Fibroblast of lung (primary cell): ENCODE measurements at regions not wholly inside any gene's neighbourhood (a gene's known extent, or its start where the extent isn't known, plus 50 kb on each side); places are given as distances from the start of the nearest gene placed in this dataset.

Experiments used
- DNase-seq, 2 donors: peaks; one replicate each; pipeline versions ENCODE4 v3.0.0 to v3.0.0-alpha.2; 2010; ENCODE audit warnings: low read depth in 2 of 2
- H2AFZ ChIP-seq: 2 replicates; pipeline ENCODE4 v1.5.1; 2012; ENCODE audit warnings: low read length, control low read depth, inconsistent platforms
- H3K27ac ChIP-seq: 2 replicates; pipeline ENCODE4 v1.5.1; 2011; ENCODE audit warnings: low read length, control low read depth; ENCODE audit not compliant: insufficient read depth
- H3K27me3 ChIP-seq: 2 replicates; pipeline ENCODE4 v1.5.1; 2011; ENCODE audit warnings: mild to moderate bottlenecking, low read length; ENCODE audit not compliant: control insufficient read depth, insufficient read depth
- H3K36me3 ChIP-seq: 2 replicates; pipeline ENCODE4 v1.5.1; 2011; ENCODE audit warnings: low read length; ENCODE audit not compliant: control insufficient read depth, insufficient read depth
- H3K4me1 ChIP-seq: 2 replicates; pipeline ENCODE4 v1.5.1; 2011; ENCODE audit warnings: low read length; ENCODE audit not compliant: control insufficient read depth, insufficient read depth; ENCODE audit errors: extremely low read depth
- H3K4me2 ChIP-seq: 2 replicates; pipeline ENCODE4 v1.5.1; 2011; ENCODE audit warnings: low read length, control low read depth; ENCODE audit not compliant: insufficient read depth; ENCODE audit errors: extremely low read depth
- H3K4me3 ChIP-seq, 4 experiments: fragments of 200-600 bp in 1 of 4; sonication (generic) in 1 of 4; replicated peaks in 1 of 4; 2 replicates each; pipeline ENCODE4 v1.5.1; 2011 to 2016; ENCODE audit warnings: low read length in 4 of 4, low read depth in 3 of 4, mild to moderate bottlenecking in 3 of 4, control low read depth in 2 of 4, inconsistent platforms in 1 of 4, mixed read lengths in 1 of 4; ENCODE audit not compliant: insufficient read depth in 1 of 4; ENCODE audit errors: control extremely low read depth in 1 of 4
- H3K79me2 ChIP-seq: 2 replicates; pipeline ENCODE4 v1.5.1; 2012; ENCODE audit warnings: mild to moderate bottlenecking, low read length, inconsistent platforms; ENCODE audit not compliant: control insufficient read depth, insufficient read depth
- H3K9ac ChIP-seq: 2 replicates; pipeline ENCODE4 v1.5.1; 2011; ENCODE audit warnings: mild to moderate bottlenecking, low read length, control low read depth; ENCODE audit not compliant: insufficient read depth
- H3K9me3 ChIP-seq: 2 replicates; pipeline ENCODE4 v1.5.1; 2012; ENCODE audit warnings: low read depth, low read length; ENCODE audit not compliant: control insufficient read depth, insufficient read depth
- H4K20me1 ChIP-seq: 2 replicates; pipeline ENCODE4 v1.5.1; 2011; ENCODE audit warnings: low read length; ENCODE audit not compliant: control insufficient read depth, insufficient read depth; ENCODE audit errors: extremely low read depth
- CTCF ChIP-seq, 2 donors: IDR thresholded peaks in 1 of 2; conservative IDR thresholded peaks in 1 of 2; 1 replicate in 1 of 2; 2 replicates in 1 of 2; pipeline ENCODE4 v1.5.1; 2011 to 2012; ENCODE audit warnings: low read length in 2 of 2, control low read depth in 1 of 2, inconsistent platforms in 1 of 2, low read depth in 1 of 2, mild to moderate bottlenecking in 1 of 2
- EZH2 ChIP-seq: IDR thresholded peaks from 2 replicates; pipeline ENCODE4 v1.5.1; 2012; ENCODE audit warnings: low read length, control low read depth, mild to moderate bottlenecking; ENCODE audit errors: missing control alignments

- TF ChIP-seq CTCF (conservative IDR thresholded peaks at IDR 0.05 in 1 of 2, IDR thresholded peaks at IDR 0.05 in 1 of 2; ENCODE audit: low read depth in 1 of 2, low read length in 2 of 2): no peak
- no peak for TF ChIP-seq EZH2
- H3K4me2 ChIP-seq: no peak overlapping the region
- no peak overlapping the region for H2AFZ ChIP-seq
- H3K27me3 ChIP-seq: no peaks in the 10 kb centered on the region
- H3K36me3 ChIP-seq: no peaks in the 10 kb centered on the region
- peak in 1 of 2 donors; percentile 22 for DNase-seq
- H3K9me3 ChIP-seq: no peaks in the 10 kb centered on the region
- H3K79me2 ChIP-seq: no peaks in the 10 kb centered on the region
- H4K20me1 ChIP-seq: no peaks in the 10 kb centered on the region
- H3K4me1 ChIP-seq: no peaks in the 10 kb centered on the region
- no peak overlapping the region for H3K4me3 ChIP-seq
- H3K27ac ChIP-seq: no peak overlapping the region
- no peak overlapping the region for H3K9ac ChIP-seq
Observed at GRCh38 chr3:176595307-176595706, 602.0 kb downstream of the TBL1XR1 start.

- no peak overlapping the region for H3K9ac ChIP-seq
- H2AFZ ChIP-seq: no peak overlapping the region
Observed at GRCh38 chr3:176590722-176591121, 606.6 kb downstream of the TBL1XR1 start.

GRCh38 chr3:176587089-176587488, 610.2 kb downstream of the TBL1XR1 start:
- TF ChIP-seq EZH2 (no peak), CTCF (conservative IDR thresholded peaks at IDR 0.05 in 1 of 2, IDR thresholded peaks at IDR 0.05 in 1 of 2; ENCODE audit: low read depth in 1 of 2, low read length in 2 of 2) (no peak)
- Histone ChIP-seq H3K4me2 (no peak overlapping the region), H3K27ac (no peak overlapping the region), H4K20me1 (no peaks in the 10 kb centered on the region), H3K9me3 (no peaks in the 10 kb centered on the region), H3K27me3 (no peaks in the 10 kb centered on the region), H3K36me3 (no peaks in the 10 kb centered on the region), H3K9ac (no peak overlapping the region), H3K4me1 (no peaks in the 10 kb centered on the region), H3K79me2 (no peaks in the 10 kb centered on the region), H3K4me3 (no peak overlapping the region), H2AFZ (no peak overlapping the region)
- no peak for DNase-seq

More at GRCh38 chr3:176590722-176591121, 606.6 kb downstream of the TBL1XR1 start:
- H3K27ac ChIP-seq: no peak overlapping the region
- H3K9me3 ChIP-seq: no peaks in the 10 kb centered on the region
- H3K79me2 ChIP-seq: no peaks in the 10 kb centered on the region
- no peak overlapping the region for H3K4me3 ChIP-seq
- no peak for DNase-seq
- H3K27me3 ChIP-seq: no peaks in the 10 kb centered on the region
- H3K4me2 ChIP-seq: no peak overlapping the region
- no peaks in the 10 kb centered on the region for H4K20me1 ChIP-seq
- no peaks in the 10 kb centered on the region for H3K36me3 ChIP-seq
- TF ChIP-seq CTCF (conservative IDR thresholded peaks at IDR 0.05 in 1 of 2, IDR thresholded peaks at IDR 0.05 in 1 of 2; ENCODE audit: low read depth in 1 of 2, low read length in 2 of 2) (no peak), EZH2 (no peak)
- H3K4me1 ChIP-seq: no peaks in the 10 kb centered on the region
